ENCODE measurements at regions not wholly inside any gene's neighbourhood (a gene's known extent, or its start where the extent isn't known, plus 50 kb on each side); places are given as distances from the start of the nearest gene placed in this dataset.
"Not testable (repeated sequence)": the region's sequence is repeated elsewhere in the genome, so short reads cannot be mapped to it uniquely, and the experiment has no call there.

DNA sequence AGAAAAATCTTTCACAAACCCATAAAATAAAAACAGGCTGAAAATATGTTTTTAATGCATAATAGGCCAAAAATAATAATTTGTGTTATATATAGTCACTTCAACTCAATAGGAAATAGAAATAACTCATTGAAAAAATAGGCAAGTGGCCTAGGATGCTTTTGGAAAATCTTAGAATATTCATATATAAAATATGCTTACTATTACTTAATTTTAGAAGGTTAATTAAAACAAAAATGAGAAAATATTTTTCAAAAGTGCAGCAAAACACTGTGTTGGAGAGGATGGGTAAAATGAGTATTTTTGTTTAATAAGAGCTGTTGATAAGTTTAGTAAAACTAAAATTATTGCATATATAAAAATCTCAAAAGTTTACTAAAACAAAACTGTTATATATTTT is 308.0 kb upstream of the ATXN7L3B start:
- in situ Hi-C loops (cut with HindIII; ENCODE audit: low sequenced_read_pairs) = no loop called here

DNA sequence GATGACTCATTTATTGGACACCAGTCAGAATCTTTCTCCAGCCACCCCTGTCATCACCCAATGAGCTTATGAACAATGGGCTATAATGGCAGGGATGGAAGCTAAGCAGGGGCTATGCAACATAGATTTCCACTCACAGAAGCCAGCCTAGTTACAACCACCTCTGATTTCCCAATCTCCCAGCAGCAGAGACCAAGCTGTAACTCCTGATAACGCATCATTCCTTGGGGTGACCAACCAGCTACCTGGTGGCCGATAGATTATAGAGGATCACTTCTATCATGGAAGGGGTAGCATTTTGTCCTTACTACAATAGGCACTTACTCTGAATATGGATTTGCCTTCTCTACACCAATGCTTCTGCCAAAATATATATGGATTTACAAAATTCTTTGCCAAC is 302.3 kb upstream of the ATXN7L3B start:
- in situ Hi-C loops (cut with HindIII; ENCODE audit: low sequenced_read_pairs) = no loop called here

DNA sequence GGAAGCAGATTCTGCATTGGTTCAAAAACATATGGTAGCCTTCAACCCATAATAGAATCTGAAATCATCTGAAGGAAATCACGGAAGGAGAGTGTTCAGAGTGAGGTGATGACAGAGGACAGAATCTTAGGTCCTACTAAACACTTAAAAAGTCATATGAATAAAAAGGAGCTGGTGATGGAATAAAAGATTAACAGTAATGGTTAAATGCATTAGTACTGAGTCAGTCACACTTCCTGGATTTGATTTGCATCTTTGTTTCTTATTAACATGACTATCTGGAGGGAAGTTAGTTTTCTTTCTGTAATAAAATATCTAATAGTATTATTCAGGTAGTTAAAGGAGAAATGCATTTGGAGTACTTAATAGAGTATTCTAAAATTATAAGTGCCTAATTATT is 296.3 kb upstream of the ATXN7L3B start:
- in situ Hi-C loops (cut with HindIII; ENCODE audit: low sequenced_read_pairs) = no loop called here

DNA sequence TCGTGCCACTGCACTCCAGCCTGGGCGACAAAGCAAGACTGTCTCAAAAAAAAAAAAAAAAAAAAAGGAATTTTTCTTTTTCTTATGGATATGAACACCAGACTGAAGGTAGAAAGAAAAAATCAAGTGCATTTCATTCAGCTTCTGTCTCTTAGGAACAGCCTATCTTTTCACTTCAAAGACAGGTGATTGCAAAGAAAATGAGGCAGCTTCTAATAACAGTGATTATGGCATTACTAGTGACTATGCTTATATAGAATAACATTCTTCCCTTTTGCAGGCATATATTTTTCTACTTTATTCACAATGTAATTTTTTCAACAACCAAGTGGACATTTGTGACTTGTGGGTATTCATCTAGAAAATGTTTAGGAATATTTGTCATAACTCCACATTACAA is 295.5 kb upstream of the ATXN7L3B start:
- in situ Hi-C loops (cut with HindIII; ENCODE audit: low sequenced_read_pairs) = no loop called here

DNA sequence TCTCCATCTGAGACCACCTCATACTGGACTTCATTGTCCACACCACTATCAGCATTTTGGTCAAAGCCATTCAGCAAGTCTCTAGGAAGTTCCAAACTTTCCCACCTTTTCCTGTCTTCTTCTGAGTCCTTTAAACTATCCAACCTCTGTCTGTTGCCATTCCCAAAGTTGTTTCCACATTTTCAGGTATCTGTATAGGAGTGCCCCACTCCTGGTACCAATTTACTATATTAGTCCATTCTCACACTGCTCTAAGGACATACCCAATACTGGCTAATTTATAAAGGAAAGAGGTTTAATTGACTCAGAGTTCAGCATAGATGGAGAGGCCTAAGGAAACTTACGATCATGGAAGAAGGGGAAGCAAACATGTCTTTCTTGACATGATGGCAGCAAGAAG is 292.2 kb upstream of the ATXN7L3B start:
- in situ Hi-C loops (cut with HindIII; ENCODE audit: low sequenced_read_pairs) = no loop called here

DNA sequence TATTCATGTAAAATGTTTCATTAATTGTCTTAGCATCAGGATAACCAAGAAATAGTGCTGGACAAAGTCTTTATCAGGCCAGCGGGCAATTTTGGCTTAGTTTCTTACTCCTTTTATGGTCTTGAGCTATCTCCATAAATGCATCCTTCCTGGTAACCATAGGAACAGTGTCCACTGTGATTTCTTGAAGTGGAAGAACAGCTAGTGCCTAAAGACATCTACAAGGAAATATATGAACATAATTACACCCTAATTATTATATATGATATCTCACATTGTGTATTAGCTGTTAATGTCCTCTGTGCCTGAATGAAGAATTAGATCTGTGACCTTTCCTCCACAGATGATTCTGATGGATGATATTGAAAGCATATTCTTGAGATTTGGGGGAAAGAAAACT is 286.7 kb upstream of the ATXN7L3B start:
- in situ Hi-C loops (cut with HindIII; ENCODE audit: low sequenced_read_pairs) = no loop called here

DNA sequence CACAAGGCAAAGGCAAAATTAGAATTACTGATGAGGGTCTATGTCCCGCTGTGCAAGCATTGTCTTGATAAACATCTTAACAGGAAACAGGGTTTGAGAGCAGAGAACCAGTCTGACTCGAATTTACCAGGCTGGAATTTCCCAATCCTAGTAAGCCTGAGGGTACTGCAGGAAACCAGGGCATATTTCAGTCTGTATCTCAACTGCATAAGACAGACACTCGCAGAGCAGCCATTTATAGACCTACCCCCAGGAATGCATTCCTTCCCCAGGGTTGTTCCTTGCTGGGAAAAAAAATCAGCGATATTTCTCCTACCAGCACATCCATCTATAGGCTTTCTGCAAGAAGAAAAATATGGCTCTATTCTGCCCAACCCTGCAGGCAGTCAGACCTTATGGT is 283.8 kb upstream of the ATXN7L3B start:
- in situ Hi-C loops (cut with HindIII; ENCODE audit: low sequenced_read_pairs) = not testable (repeated sequence)

DNA sequence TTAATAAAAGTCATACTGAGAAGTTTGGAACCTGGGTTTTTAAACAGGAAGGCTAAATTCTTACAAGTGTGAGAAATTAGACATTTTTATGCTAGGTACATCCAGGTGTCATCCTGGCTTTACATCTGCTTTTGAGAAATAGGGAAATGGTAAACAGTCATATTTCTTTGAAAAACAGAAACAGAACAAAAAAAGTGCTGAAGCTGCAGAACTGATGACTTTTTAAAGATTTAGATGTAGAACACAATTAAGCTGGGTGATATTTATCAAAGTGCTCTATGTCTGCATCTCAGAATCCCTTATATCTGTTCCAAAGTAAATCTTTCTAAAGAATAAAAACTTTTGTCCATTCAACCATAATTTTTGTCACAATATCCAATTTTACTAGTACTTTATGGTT is 282.9 kb upstream of the ATXN7L3B start:
- in situ Hi-C loops (cut with HindIII; ENCODE audit: low sequenced_read_pairs) = no loop called here

DNA sequence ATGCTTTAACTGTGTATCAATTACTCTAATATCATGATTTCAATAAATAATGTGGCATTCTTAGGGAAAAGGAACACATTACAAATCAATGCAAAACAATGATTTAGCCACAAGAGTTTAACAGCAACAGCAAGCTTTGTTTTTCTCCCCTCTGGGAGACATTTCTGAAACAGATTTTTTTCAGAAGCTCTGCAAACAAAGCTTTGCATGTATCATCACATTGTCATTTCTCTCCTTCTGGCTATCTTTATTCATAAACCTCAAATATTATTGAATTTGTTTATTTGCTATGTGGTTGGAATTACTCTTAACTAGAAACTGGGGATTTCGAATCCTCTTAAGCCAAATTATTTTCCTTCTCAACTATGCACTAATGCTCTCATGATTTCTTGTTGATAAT is 278.4 kb upstream of the ATXN7L3B start:
- in situ Hi-C loops (cut with HindIII; ENCODE audit: low sequenced_read_pairs) = no loop called here

DNA sequence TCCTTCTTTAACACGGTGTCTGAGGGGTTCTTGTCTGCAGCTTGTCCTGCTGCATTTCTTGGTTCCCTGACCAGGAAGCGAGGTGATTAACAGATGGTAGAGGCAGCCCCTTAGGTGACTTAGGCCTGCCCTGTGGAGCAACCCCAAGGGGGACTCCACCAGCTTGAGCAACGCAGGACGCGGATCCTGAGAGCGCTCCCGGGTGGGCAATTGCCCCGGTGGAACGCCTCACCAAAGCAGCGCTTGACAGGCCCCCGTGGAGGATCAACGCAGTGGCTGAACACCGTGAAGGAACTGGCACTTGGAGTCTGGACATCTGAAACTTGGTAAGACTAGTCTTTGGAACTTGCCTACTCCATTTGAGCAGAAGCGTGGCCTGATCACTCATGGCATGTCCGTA is 272.9 kb upstream of the ATXN7L3B start:
- in situ Hi-C loops (cut with HindIII; ENCODE audit: low sequenced_read_pairs) = no loop called here

DNA sequence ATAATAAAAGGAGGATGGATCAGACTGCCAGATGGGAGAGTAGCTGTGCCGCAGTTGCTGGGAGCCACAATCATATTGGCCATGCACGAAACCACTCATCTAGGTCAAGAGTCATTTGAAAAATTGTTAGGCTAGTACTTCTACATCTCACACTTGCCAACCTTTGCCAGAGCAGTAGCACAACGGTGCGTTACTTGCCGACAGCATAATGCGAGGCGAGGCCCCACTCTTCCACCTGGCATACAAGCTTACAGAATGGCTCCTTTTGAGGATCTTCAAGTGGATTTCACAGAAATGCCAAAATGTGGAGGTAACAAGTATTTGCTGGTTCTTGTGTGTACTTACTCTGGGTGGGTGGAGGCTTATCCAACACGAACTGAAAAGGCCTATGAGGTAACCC is 268.3 kb upstream of the ATXN7L3B start:
- in situ Hi-C loops (cut with HindIII; ENCODE audit: low sequenced_read_pairs) = not testable (repeated sequence)

DNA sequence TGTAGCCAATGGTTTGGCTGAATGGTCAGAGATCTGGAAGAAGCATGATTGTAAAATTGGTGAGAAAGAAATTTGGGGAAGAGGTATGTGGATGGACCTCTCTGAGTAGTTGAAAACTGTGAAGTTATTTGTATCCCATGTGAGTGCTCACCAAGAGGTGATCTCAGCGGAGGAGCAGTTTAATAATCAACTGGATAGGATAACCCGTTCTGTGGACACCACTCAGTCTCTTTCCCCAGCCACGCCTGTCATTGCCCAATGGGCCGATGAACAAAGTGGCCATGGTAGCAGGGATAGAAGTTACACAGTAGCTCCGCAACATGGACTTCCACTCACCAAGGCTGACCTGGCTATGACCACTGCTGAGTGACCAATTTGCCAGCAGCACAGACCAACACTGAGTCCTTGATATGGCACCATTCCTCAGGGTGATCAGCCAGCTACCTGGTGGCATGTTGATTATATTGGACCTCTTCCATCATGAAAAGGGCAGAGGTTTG is 257.4 kb upstream of the ATXN7L3B start:
- in situ Hi-C loops (cut with HindIII; ENCODE audit: low sequenced_read_pairs) = no loop called here

DNA sequence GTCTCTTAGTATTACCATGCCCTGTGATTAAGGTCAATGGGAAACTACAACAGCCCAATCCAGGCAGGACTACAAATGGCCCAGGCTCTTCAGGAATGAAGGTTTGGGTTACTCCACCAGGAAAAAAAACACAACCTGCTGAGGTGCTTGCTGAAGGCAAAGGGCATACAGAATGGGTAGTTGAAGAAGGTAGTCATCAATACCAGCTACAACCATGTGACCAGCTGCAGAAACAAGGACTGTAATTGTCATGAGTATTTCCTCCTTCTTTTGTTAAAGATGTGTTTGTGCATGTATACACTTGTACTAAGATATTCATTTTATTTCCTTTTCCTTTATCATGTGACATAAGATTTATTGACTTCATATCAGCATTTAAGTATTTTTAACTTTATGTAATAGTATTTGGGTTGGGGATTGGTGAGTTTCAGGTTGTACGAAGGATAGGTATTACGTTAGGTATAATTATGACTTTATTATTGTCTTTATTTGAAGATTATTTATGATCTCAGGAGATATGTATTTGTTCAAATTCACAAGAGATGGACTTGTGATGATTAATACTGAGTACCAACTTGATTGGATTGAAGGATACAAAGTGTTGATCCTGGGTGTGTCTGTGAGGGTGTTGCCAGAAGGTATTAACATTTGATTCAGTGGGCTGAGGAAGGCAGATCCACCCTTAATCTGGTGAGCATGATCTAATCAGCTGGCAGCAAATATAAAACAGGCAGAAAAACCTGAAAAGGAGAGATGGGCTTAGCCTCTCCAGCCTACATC is 256.0 kb upstream of the ATXN7L3B start:
- in situ Hi-C loops (cut with HindIII; ENCODE audit: low sequenced_read_pairs) = not testable (repeated sequence)

DNA sequence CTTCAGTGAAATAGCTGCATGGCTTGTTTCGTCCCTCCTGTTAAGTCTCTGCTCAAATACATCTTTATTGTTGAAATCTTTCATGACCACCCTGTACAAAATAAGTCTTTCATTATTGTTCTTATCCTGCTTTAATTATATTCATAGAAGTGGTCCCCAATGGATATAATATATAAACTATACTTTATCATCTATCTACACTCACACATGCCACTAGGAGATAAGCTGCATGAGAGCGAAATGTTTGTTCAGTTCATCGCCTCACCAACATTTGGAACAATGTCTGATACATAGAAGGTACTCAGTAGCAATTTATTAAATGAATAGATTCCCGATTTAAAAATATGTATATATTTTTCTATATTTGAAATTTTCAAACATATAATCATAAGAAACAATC is 254.0 kb upstream of the ATXN7L3B start:
- in situ Hi-C loops (cut with HindIII; ENCODE audit: low sequenced_read_pairs) = no loop called here

DNA sequence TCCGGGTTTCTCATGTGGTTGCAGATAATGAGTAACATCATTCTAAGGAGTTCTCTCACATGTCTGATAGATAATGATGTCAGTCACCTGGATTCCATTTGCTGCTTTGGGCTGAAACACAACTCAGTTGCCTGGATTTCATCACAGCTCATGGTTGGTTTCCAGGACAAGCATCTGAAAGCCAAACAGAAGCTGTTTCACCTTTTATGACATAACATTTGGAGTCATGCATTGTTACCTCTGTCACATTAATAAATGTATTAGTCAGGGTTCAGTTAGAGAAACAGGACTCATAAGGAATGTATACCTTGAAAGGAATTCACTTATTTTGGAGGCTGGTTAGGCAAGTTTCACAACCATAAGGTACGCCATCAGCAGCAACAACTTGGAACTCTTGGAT is 251.9 kb upstream of the ATXN7L3B start:
- in situ Hi-C loops (cut with HindIII; ENCODE audit: low sequenced_read_pairs) = no loop called here

DNA sequence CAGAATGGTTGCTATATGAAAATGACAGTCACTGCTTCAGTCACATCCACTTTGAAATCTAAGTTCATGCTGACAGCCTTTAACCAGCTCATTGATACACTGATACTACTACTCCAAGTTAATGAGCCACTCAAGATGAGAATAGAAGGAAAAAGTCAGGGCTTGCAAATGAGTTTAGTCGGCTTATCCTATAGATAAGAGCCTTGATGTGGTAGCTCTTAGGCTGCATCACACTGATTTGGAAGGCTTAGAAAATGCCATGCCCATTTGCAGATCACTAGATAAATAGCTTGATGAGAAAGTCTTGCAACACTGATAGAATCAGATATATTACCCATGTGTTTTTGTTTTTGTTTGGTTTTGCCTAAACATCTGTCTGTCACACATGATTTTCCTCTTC is 251.4 kb upstream of the ATXN7L3B start:
- in situ Hi-C loops (cut with HindIII; ENCODE audit: low sequenced_read_pairs) = no loop called here

DNA sequence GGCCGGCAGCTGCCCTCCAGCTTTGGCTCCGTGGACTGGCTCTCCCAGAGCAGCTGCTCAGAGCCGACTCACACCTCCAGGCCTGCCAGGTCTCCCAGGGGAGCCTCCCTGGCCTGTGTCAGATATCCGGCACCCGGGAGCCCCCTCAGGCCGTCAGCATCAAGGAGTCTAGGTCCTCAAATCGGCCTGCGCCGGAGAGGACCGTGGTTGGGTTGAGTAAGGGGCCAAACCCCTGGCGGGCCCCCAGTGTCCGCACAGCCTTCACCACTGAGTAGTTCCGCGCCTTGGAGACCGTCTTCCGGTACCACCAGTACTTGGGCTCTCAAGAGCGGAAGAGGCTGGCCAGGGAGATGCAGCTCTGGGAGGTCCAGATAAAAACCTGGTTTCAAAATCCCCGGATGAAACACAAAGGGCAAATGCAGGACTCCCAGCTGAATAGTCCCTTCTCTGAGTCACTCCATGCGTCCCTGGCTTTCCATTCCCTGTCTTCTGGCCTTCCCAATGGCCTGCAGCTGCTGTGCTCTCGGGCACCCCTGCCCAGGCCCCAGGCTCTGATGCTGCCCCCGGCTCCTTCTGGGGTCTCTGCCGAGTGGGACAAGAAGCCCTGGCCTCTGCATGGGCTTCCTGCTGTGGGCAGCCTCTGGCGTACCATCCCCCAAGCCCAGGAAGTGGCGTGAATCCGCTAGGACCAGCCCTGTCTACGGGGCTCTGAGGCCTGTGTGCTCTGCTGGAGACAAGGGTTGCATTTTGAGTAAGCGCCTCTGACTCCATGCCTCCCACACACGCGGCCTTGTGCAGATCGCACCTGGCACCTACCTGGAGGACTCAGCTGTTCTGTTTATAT is 245.1 kb upstream of the ATXN7L3B start:
- in situ Hi-C loops (cut with HindIII; ENCODE audit: low sequenced_read_pairs) = no loop called here

DNA sequence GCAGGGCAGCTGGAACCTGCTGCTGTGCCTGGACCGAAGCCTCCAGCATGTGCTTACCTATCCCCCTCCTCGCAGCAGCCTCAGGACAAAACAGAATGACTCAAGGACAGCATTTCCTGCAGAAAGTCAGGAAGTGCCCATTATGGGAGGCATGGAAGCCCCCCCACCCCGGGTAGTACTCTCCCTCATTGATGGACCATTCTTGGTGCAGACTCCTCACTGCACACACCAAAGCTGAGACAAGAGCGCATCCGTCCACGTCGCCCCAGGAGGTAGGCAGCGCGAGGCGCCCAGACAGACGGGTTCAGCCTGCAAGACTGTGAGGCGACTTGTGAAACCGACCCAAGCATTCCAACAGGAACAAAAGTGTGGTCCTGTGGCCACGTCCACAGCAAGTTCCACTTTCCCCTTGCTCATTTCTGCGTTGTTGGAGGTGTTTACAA is 243.9 kb upstream of the ATXN7L3B start:
- in situ Hi-C loops (cut with HindIII; ENCODE audit: low sequenced_read_pairs) = no loop called here

DNA sequence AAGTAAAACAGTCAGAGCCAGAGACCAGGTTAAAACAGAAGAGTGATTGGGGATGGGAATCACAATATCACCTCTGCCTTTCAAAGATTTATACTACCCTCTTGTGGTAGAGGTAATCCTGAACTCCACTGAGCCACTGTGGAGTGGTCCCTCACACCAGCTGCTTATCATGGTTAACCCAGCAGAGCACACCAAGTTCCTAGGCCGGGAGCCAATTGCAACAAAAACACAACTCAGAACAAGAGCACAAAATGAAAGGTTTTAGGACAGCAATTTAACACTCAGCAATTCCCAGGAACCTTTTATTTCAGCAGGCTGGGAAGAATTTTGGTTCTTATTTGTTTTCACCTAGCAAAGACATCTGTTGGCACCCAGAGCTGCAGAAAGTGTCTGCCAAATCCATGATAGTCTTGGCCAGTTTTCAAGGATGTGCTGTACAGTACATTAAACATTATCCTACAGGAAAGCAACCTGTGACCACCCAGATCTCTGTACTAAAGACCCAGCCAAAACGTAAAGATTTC is 220.5 kb upstream of the ATXN7L3B start:
- in situ Hi-C loops (cut with HindIII; ENCODE audit: low sequenced_read_pairs) = no loop called here

DNA sequence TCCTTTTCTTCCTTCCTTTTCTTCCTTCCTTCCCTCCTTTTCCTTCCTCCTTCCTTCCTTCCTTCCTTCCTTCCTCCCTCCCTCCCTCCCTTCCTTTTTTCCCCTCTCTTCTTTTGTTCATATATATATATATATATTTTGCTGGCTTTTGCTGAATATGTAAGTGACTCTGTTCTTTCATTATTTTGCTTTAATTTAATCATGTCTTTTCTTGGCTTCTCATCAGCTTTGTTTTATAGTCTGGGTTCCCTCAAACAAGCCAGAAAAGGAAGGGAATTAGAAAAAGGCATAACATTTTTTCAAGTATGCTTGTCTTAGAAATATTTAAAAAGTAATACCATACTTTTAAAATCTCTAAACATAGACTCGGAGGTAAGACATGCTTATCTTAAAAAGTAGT is 219.9 kb upstream of the ATXN7L3B start:
- in situ Hi-C loops (cut with HindIII; ENCODE audit: low sequenced_read_pairs) = no loop called here

DNA sequence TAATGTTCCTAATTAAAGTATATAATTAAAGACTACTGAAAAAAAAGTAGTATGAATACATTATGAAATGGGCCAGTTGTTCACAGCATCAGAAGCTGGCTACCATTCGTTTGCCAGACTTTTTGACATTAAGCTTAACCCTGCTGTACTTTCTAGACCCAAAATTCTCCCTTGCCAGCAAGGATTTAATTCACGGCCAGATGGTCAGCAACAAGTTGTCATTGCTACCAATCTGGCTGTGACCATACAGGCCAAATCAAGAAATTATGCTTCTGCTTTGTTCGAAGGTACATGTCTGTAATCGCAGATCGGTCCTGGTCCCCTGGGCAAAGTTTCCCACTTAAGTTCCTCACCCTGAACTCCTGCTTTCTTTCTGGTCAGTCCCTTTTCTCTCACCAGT is 217.7 kb upstream of the ATXN7L3B start:
- in situ Hi-C loops (cut with HindIII; ENCODE audit: low sequenced_read_pairs) = no loop called here

DNA sequence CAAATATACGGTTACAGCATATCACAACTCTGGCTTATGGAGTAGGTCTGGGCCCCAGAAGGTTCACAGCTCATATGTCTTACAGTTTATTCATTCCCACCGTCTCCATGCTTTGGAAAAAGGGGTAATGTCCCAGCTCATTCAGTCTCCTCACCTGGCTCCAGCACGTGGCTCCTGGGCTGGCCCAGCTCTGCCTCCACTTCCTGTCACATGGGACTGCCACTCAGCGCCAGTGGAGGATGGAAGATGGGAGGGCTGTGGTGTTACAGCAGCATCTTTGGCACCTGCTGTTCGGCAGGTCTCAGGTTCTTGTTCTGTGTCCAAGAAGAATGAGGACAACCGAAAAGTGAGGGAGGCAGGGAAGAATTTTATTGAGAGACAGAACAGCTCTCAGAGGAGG is 216.3 kb upstream of the ATXN7L3B start:
- in situ Hi-C loops (cut with HindIII; ENCODE audit: low sequenced_read_pairs) = no loop called here

Measured in DLD1 (cell line).